Liver (tissue), 8 donors: ENCODE measurements at regions not wholly inside any gene's neighbourhood (a gene's known extent, or its start where the extent isn't known, plus 50 kb on each side); places are given as distances from the start of the nearest gene placed in this dataset.

Experiments used
- DNase-seq: peaks from one replicate; pipeline ENCODE4 v3.0.0-alpha.2; 2017; ENCODE audit warnings: low spot score
- H3K27ac ChIP-seq, 2 donors: one replicate each; pipeline ENCODE4 v1.7.0; 2013; ENCODE audit warnings: inconsistent platforms in 2 of 2, low read length in 2 of 2, control low read depth in 1 of 2, low read depth in 1 of 2, mild to moderate bottlenecking in 1 of 2
- H3K27me3 ChIP-seq, 4 donors: one replicate each; pipeline versions ENCODE4 v1.6.1 to v1.7.0; 2013; ENCODE audit warnings: low read length in 3 of 4, inconsistent platforms in 1 of 4, mild to moderate bottlenecking in 1 of 4, moderate library complexity in 1 of 4; ENCODE audit not compliant: control insufficient read depth in 4 of 4, insufficient read depth in 4 of 4
- H3K36me3 ChIP-seq, 4 donors: one replicate each; pipeline versions ENCODE4 v1.6.1 to v1.7.0; 2013; ENCODE audit warnings: low read length in 3 of 4, mild to moderate bottlenecking in 3 of 4, low read depth in 1 of 4, moderate library complexity in 1 of 4; ENCODE audit not compliant: control insufficient read depth in 4 of 4, insufficient read depth in 3 of 4
- H3K4me1 ChIP-seq, 4 donors: one replicate each; pipeline versions ENCODE4 v1.6.1 to v1.7.0; 2013; ENCODE audit warnings: low read length in 3 of 4, mild to moderate bottlenecking in 3 of 4, moderate library complexity in 1 of 4; ENCODE audit not compliant: control insufficient read depth in 4 of 4, insufficient read depth in 4 of 4
- H3K4me3 ChIP-seq, 3 donors: one replicate each; pipeline versions ENCODE4 v1.6.1 to v1.7.0; 2013; ENCODE audit warnings: low read length in 3 of 3, control low read depth in 1 of 3, low read depth in 1 of 3, mild to moderate bottlenecking in 1 of 3
- H3K9ac ChIP-seq, 2 donors: one replicate each; pipeline ENCODE4 v1.7.0; 2013; ENCODE audit warnings: low read length in 2 of 2, mild to moderate bottlenecking in 2 of 2, moderate library complexity in 2 of 2, control low read depth in 1 of 2, low read depth in 1 of 2
- H3K9me3 ChIP-seq, 4 donors: one replicate each; pipeline versions ENCODE4 v1.6.1 to v1.7.0; 2013; ENCODE audit warnings: low read length in 3 of 4; ENCODE audit not compliant: control insufficient read depth in 4 of 4
- EGR1 ChIP-seq, 2 donors: IDR thresholded peaks; 2 replicates each; pipeline ENCODE4 v1.6.1; 2016 to 2018; ENCODE audit warnings: antibody characterized with exemption in 2 of 2, low read depth in 2 of 2
- FOXA1 ChIP-seq: IDR thresholded peaks from 2 replicates; pipeline ENCODE4 v1.6.1; 2016; ENCODE audit warnings: antibody characterized with exemption
- FOXA2 ChIP-seq: IDR thresholded peaks from 2 replicates; pipeline ENCODE4 v1.6.1; 2016; ENCODE audit warnings: antibody characterized with exemption
- GABPA ChIP-seq, 2 donors: IDR thresholded peaks in 1 of 2; conservative IDR thresholded peaks in 1 of 2; 2 replicates each; pipeline ENCODE4 v1.6.1; 2016; ENCODE audit warnings: antibody characterized with exemption in 2 of 2, mild to moderate bottlenecking in 1 of 2, moderate library complexity in 1 of 2
- HNF4G ChIP-seq: IDR thresholded peaks from 2 replicates; pipeline ENCODE4 v1.6.1; 2016; ENCODE audit warnings: antibody characterized with exemption
- NR2F2 ChIP-seq: IDR thresholded peaks from 2 replicates; pipeline ENCODE4 v1.6.1; 2016; ENCODE audit warnings: antibody characterized with exemption
- RXRA ChIP-seq, 2 donors: IDR thresholded peaks; 2 replicates each; pipeline ENCODE4 v1.6.1; 2017 to 2018; ENCODE audit warnings: antibody characterized with exemption in 2 of 2, mild to moderate bottlenecking in 1 of 2
- SP1 ChIP-seq: IDR thresholded peaks from 2 replicates; pipeline ENCODE4 v1.6.1; 2018; ENCODE audit warnings: antibody characterized with exemption, mild to moderate bottlenecking
- TAF1 ChIP-seq: conservative IDR thresholded peaks from 2 replicates; pipeline ENCODE4 v1.6.1; 2016; ENCODE audit warnings: antibody characterized with exemption, mild to moderate bottlenecking
- WGBS: extraction: QIAGEN DNeasy Blood & Tissue Kit; methylation state at CpG from one replicate; pipeline ENCODE4 v1.1.7; 2013; 5-methylcytosine and 5-hydroxymethylcytosine counted together
- TF ChIP-seq, protein P1 (sequence below): fragments of 150-350 bp; IDR thresholded peaks from 2 replicates; pipeline ENCODE4 v1.5.1; 2017; ENCODE audit warnings: improper control_type of control experiment, low read depth, low read length; ENCODE audit not compliant: missing input control
- TF ChIP-seq, protein P2 (sequence below): IDR thresholded peaks from 2 replicates; pipeline ENCODE4 v1.6.1; 2016; ENCODE audit warnings: antibody characterized with exemption
- TF ChIP-seq, protein P3 (sequence below): IDR thresholded peaks from 2 replicates; pipeline ENCODE4 v1.6.1; 2016; ENCODE audit warnings: antibody characterized with exemption
- TF ChIP-seq, protein P4 (sequence below): IDR thresholded peaks from 2 replicates; pipeline ENCODE4 v1.6.1; 2016; ENCODE audit warnings: antibody characterized with exemption
- donor health status: healthy.
- donor health status: healthy.
- donor health status: healthy.
- donor health status: healthy.
- donor health status: healthy.

DNA sequence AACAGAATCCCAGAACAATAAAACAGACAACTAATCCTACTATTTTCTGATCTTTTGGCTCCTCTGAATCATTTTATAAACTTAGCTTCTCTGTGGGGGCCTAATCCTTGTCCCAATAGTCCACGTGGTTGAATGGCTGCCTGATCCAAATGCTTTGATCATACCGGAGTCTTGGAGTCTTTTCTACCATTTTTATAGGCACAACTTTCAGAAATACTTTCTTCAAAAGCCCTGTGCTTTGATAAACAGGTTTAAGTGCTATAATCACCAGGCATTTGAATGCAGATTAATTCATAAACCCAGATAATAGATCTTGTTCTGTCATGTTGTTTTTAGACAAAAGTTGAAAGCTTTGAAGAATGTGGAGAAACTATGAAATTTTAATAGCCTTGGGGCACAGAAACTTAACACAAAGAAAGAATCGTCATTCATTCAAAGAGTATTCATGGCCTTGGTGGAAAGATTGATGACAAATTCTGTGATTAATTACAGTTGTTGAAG is 163.7 kb downstream of the AHR start:
- H3K27ac ChIP-seq, result no peak overlapping the region
- no peaks in the 10 kb centered on the region for H3K36me3 ChIP-seq
- 84% methylated on average over 3 of the region's 3 CpGs for WGBS
- no peak for DNase-seq
- H3K4me1 ChIP-seq, result peaks cover 0 to 6% (median 3%) of the 10 kb centered on the region in 4 donors
- H3K4me3 ChIP-seq, result no peak overlapping the region
- no peaks in the 10 kb centered on the region for H3K27me3 ChIP-seq
- TF ChIP-seq HNF4G, result no peak
- no peaks in the 10 kb centered on the region for H3K9me3 ChIP-seq
- H3K9ac ChIP-seq, result no peak overlapping the region

DNA sequence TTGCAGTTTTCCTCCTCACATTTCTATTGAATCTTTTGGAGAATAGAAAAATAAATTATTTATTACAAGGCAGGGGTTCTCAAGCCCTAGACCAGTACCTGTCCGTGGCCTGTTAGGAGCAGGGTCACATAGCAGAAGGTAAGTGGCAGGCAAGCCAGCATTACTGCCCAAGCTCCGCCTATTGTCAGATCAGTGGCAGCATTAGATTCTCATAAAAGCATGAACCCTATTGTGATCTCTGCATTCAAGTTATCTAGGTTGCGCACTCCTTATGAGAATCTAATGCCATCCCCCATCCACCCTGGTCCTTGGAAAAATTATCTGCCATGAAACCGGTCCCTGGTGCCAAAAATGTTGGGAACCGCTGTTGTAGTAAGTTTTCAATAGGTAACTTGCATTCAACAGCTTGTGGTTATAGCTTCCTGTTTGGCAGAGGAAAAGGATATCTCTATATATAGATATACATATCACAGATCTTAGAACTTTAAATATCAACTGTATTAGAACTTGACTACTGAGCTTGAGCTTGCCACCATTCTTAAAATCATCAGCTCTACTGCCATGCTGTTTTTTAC is 165.1 kb downstream of the AHR start:
- Histone ChIP-seq H3K27ac (no peak overlapping the region), H3K4me3 (no peak overlapping the region), H3K4me1 (peaks cover 0 to 6% (median 3%) of the 10 kb centered on the region in 4 donors), H3K9ac (no peak overlapping the region), H3K36me3 (no peaks in the 10 kb centered on the region), H3K9me3 (no peaks in the 10 kb centered on the region), H3K27me3 (no peaks in the 10 kb centered on the region)
- no peak for DNase-seq
- TF ChIP-seq HNF4G (no peak), GABPA (IDR thresholded peaks at IDR 0.05 in 1 of 2, conservative IDR thresholded peaks at IDR 0.05 in 1 of 2) (no peak), FOXA1 (no peak), RXRA (IDR thresholded peaks at IDR 0.05) (no peak), NR2F2 (no peak), FOXA2 (no peak)
- TF ChIP-seq, protein P1, sequence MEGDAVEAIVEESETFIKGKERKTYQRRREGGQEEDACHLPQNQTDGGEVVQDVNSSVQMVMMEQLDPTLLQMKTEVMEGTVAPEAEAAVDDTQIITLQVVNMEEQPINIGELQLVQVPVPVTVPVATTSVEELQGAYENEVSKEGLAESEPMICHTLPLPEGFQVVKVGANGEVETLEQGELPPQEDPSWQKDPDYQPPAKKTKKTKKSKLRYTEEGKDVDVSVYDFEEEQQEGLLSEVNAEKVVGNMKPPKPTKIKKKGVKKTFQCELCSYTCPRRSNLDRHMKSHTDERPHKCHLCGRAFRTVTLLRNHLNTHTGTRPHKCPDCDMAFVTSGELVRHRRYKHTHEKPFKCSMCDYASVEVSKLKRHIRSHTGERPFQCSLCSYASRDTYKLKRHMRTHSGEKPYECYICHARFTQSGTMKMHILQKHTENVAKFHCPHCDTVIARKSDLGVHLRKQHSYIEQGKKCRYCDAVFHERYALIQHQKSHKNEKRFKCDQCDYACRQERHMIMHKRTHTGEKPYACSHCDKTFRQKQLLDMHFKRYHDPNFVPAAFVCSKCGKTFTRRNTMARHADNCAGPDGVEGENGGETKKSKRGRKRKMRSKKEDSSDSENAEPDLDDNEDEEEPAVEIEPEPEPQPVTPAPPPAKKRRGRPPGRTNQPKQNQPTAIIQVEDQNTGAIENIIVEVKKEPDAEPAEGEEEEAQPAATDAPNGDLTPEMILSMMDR, result no peak
- TF ChIP-seq, protein P2, sequence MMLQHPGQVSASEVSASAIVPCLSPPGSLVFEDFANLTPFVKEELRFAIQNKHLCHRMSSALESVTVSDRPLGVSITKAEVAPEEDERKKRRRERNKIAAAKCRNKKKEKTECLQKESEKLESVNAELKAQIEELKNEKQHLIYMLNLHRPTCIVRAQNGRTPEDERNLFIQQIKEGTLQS, result no peak
- TF ChIP-seq, protein P3, sequence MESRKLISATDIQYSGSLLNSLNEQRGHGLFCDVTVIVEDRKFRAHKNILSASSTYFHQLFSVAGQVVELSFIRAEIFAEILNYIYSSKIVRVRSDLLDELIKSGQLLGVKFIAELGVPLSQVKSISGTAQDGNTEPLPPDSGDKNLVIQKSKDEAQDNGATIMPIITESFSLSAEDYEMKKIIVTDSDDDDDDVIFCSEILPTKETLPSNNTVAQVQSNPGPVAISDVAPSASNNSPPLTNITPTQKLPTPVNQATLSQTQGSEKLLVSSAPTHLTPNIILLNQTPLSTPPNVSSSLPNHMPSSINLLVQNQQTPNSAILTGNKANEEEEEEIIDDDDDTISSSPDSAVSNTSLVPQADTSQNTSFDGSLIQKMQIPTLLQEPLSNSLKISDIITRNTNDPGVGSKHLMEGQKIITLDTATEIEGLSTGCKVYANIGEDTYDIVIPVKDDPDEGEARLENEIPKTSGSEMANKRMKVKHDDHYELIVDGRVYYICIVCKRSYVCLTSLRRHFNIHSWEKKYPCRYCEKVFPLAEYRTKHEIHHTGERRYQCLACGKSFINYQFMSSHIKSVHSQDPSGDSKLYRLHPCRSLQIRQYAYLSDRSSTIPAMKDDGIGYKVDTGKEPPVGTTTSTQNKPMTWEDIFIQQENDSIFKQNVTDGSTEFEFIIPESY, result no peak
- 85% methylated on average over 5 of the region's 5 CpGs for WGBS

DNA sequence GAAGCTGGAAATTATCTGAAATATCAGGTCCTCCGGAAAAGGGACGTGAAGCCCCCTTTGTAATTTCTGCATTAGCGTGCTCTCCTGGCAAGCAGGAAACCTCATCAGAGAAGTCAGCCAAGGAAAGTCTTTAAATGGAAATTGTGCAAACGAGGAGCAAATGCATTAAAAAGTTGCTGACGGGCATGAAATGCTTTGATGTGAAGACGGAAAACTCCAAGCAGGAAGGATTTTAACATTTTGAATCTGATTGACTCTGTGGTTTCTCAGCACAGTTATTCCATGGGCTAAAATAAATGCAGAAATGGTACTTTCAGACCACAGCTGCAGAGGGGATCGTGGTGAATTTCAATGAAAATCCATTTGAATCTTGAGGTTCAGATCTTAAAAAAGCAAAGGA is 167.8 kb downstream of the AHR start:
- Histone ChIP-seq H3K27ac (no peak overlapping the region), H3K4me3 (no peak overlapping the region), H3K4me1 (no peaks in the 10 kb centered on the region), H3K27me3 (no peaks in the 10 kb centered on the region), H3K9me3 (no peaks in the 10 kb centered on the region), H3K9ac (no peak overlapping the region), H3K36me3 (no peaks in the 10 kb centered on the region)
- DNase-seq, result no peak
- 70% methylated on average over 7 of the region's 7 CpGs for WGBS
- TF ChIP-seq SP1 (no peak), NR2F2 (no peak), TAF1 (no peak), EGR1 (IDR thresholded peaks at IDR 0.05; ENCODE audit: low read depth in 2 of 2) (no peak)
- TF ChIP-seq, protein P4, sequence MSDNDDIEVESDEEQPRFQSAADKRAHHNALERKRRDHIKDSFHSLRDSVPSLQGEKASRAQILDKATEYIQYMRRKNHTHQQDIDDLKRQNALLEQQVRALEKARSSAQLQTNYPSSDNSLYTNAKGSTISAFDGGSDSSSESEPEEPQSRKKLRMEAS, result no peak
